ENCODE measurements at regions not wholly inside any gene's neighbourhood (a gene's known extent, or its start where the extent isn't known, plus 50 kb on each side); places are given as distances from the start of the nearest gene placed in this dataset.

DNA sequence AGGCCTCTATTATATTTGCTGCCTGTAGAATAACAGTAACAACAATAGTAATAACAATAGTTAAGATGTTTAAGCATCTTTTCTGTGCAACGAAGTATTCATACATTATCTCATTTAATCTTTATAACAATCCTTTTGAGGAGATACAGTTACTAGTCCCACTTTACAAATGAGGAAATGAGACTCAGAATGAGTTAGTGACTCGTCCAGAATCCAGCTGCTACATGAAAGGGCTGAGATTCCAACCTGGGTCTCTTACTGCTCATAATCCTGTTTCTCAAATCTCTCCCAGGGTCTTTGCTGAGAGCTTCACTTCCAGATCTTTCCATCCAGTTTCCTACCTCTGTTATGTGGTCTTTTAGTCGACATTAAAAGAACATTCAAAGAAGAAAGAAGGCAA is 173.7 kb upstream of the TMPO start:
- intact Hi-C loops (cut with micrococcal nuclease), result no loop called here

DNA sequence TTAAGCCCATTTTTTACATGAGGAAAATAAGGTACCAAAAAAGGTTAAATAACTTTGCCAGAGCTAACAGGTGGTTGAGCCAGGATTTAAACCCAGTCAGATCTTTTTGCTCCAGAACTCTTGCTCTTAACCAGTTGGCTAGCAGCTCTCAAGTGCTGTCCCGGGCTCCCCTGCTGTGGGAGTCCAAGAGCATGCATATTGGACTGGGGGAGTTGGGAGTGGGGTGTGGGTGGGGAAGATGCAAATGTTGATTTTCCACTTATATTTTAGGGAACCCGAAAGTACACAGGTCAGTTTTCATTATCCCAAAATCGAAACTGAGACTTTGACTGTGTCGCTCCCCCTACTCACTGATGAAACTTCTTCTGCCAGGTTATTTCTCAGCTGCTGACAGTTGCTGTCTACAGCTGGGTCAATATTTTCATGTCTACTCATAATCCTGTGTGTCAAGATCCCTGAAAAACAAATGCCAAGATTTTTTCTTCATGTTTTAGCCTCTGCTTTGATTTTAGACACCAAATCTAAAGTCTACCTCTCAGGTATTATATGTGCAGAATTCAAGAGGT is 172.3 kb upstream of the TMPO start:
- intact Hi-C loops (cut with micrococcal nuclease), result no loop called here

DNA sequence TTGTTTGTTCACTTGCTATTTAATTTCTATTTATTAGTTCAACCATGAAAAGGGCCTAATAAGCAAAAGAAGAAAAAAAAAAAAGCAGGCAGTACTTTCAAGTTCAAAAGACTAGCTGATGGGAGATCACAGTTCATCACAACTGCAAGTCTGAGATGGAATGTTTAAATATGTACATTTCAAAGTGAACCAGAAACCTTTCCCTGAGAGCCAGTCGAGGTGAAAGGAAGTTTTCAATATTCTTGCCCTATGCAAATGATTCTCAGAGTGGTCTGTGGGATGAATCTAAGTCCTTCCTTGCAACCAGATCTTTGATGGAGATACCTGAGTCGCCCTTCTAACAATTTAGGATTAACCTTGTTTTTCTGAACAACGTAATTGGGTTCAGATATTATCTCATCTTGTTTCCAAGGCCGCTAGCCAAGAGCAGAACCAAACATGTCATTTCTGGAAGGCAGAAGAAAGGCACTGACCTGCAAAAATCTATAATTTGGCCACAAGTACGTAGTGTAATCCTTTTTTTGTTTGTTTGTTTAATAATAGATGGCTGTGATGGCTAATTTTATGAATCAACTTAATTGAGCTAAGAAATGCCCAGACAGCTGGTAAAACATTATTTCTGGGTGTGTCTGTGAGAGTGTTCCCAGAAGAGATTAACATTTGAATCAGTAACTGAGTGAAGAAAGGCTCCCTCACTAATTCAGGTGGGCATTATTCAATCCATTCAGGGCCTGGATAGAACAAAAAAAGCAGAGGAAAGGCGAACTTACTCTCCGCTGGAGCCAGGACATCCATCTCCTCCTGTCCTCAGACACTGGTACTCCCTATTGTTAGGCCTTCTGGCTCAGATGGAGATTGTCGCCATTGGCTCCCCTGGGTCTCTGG is 171.1 kb upstream of the TMPO start:
- intact Hi-C loops (cut with micrococcal nuclease), result no loop called here

DNA sequence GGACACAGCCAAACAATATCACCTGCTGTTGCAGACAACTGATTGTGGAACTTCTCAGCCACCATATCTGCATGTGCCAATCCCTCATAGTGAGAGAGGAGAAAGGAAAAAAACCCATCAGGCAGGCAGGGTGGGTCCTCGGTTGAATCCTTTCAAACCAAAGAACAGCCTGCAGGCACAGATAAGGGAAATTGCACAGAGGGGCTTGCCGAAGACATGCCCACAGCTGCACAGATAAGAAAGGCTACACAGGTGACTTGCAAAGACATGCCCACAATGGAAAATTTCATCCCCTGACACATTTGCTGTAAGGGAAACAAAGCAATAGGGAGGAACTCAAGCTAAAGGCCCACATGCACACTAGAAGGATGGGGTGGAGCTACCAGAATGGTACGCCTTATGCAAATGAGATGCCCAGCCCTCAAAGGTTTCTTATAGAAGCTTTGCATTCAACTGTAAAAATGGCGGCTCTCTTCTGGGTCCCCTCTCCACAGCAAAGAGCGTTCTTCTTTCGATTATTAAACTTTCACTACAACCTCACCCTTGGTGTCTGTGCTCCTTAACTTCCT is 170.0 kb upstream of the TMPO start:
- intact Hi-C loops (cut with micrococcal nuclease), result no loop called here

DNA sequence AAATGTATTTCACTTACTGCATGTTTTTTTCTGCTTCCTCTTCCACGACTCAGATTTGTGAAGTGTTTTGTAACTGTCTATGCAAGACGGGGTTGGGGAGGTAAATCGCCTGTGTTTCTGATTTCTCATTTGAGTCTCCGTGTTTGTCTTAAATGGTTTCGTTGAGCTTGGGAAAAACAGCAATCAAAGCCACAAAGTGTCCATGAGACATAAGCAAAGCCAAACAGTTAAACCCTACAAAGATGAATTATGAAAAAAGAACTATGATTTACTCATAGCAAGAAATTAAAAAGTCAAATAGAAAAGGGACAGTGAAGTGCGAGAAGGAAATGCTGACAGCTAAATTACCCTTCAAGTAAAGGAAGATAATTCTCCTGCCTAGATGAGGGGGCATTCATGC is 164.3 kb upstream of the TMPO start:
- intact Hi-C loops (cut with micrococcal nuclease), result no loop called here

DNA sequence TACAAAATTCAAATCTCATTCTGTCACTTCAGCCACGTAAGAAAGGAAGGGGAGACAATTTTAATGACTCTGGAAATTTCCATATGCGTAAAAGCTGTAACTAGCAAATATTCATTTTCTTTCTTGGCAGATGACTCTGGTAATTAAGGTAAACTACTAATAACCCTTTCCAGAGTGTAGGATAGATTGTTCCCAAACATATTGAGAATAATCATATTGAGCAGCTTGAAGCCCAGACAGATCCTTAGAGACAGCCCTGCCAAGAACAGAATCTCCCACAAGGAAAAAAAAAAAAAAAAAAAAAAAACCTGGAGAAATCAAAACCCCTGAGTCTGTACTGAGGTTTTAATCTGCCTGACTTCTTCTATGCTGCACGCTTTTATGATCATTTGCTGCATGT is 163.6 kb upstream of the TMPO start:
- intact Hi-C loops (cut with micrococcal nuclease), result no loop called here

DNA sequence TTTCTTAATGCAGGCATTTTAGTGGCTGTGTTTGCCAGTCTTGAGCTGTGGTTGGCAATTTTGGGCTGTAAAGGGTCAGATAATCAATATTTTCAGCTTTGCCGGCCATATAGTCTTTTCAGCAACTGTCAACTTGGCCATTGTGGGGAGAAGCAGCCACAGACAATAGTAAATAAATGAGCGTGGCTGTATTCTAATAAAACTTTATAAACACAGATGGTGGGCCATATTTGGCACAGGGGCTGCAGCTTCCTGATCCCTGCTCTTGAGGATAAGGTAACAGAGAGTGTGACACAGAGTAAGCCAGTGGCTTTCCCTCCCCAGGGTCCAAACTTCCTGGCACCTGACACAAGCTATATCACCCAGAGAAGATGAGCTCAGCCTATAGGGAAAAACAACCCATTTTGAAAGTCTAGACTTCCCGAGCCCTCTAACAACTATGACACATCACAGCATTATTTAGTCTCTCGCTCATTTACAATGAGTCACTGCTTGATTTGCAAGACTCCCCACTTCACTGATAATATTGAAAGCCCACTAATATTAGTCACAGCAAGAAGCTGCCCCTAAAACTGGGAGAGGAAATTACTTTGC is 163.1 kb upstream of the TMPO start:
- intact Hi-C loops (cut with micrococcal nuclease), result no loop called here

DNA sequence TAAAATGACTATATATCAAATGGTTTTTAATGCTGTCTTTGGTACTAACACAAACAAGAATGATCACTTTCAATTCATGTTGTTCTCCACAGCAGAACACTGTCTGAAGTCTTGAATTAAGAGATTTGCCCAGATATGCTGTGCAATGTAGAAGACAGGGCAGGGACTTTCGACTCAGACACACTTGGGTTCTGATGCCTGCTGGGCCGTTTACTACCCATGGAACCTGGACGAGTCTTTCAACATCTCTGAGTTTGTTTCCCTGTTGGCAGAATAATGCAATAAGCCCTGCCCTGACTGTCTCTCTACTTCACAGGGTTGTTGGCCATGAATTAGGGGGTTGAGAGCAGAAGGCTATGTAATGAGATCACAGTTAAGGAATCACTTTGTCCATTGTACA is 162.6 kb upstream of the TMPO start:
- intact Hi-C loops (cut with micrococcal nuclease), result no loop called here

DNA sequence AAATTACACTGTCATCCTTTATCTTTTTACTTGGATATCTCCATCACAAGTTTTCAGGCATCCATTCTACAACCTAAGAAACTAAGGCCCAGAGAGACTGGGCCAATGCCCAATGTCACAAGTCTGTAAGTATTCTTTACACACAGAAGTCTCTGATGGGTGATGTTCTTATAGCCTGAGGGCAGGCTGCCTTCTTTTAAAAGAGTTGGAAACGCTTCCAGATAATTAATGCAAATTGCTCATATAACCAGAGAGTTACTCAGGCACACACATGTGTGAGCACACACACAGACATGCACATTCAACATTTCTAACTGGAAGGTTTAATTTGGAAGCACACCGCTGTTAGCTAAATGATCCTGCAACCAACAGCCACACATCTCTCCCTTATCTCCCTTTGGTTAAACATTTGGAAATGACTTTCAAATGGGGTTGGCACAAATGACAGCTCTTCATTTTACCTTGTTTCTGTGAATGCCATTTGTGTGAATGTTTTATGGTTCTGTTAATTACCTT is 160.8 kb upstream of the TMPO start:
- intact Hi-C loops (cut with micrococcal nuclease), result no loop called here

DNA sequence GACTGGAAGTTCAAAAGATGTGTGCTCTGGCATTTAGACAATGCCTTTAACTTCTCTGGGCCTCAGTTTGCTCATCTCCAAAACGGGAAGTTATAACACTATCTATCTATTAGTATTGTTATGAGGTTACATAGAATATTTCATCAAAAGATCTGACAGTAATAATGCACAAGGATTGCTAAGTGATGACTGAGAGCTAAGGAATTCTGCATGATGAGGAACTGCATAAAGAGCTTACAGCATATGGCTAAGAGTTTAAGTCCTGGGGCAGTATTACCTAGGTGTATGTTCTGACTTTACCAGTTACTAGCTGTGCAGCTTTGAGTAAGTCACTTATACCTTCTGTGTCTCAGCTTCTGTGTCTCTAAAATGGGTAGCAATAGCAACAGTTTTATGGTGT is 160.1 kb upstream of the TMPO start:
- intact Hi-C loops (cut with micrococcal nuclease), result no loop called here

DNA sequence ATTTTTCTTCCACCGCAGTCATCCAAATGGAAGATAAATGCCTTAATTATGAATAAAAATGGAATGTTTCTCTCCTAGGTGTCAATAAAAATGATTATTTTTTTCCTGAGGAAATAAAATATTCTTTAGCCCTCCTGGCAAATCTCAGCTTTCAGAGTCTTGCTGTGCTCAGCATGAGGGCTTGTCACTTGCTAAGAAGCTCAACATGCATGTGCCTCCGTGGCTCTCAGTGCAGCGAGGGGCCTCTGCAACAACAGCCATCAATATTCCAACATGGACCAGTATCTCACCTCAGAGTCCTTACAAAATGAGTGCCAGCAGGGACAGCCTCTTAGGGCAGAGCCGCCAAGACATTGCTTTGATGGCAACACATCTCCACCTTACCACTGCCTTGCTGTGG is 159.5 kb upstream of the TMPO start:
- intact Hi-C loops (cut with micrococcal nuclease), result no loop called here

DNA sequence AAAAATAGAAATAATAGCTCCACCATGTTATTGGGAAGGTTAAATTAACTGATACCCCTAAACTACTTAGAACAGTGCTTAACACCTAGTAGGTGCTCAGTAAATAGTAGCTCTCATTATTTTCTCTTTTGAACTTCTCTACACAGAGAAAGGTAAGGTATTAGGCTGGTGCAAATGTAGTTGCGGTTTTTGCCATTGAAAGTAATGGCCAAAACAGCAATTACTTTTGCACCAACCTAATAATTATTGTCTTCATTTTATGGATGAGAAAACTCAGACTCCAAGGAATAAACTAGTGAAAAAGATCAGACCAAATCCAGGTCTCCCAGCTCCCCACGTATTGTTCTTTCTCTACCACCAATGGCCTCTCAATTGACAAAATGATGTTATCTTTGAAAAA is 157.2 kb upstream of the TMPO start:
- intact Hi-C loops (cut with micrococcal nuclease), result no loop called here

DNA sequence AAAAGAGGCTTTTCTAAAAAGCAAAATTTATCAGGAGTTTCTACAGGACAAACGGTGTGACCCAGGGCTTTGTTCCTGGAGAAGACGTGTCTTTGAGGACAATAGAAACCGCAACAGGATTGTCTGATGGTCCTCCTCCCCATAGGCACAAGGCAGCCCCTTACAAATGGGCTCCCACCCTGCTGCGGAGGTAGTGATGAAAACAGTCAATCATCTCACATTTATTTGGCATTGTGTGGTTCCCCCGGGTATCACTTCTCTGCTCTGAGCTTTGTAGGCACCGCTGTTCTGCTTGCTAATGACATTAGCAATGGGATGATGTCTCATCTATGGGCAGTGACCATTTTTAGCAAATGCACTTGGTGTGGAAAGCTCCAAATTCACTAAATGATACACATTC is 155.5 kb upstream of the TMPO start:
- intact Hi-C loops (cut with micrococcal nuclease), result no loop called here

DNA sequence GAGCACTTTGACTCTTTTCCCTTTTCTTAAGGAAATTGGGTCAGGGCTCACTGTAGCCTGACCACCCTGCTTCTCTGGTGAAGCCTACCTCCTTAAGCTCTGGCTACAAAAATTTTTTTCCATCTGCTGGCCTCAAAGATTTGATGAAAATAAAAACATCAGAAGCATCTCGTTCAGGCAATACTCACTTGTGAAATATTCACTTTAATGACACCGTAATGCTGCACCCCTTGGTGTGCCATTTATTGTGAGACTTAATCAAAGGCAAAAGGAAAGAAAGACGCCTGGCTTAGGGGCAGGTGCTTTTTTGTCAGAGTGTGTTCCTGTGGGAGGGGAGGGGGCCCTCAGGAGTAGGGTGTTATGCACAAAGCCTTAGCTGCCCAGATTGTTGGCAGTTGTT is 155.0 kb upstream of the TMPO start:
- intact Hi-C loops (cut with micrococcal nuclease), result no loop called here

DNA sequence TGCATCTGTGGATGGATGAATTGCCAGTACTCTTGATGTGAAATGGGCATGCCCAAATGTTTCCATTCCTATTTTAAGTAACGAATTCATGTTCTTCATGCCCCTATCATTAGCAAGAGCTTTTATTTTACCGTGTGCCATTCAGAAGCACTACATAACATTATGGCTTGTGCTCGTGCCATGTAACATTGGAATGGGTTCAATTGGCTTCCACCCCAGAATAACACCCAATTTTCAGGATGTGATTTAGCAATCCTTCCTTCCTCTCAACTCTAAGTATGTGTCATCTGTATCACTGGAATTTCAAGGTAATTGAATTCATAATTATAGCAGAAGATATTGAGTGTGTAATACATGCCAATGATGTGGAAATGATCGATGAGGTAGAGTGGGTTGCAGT is 145.8 kb upstream of the TMPO start:
- intact Hi-C loops (cut with micrococcal nuclease), result no loop called here

DNA sequence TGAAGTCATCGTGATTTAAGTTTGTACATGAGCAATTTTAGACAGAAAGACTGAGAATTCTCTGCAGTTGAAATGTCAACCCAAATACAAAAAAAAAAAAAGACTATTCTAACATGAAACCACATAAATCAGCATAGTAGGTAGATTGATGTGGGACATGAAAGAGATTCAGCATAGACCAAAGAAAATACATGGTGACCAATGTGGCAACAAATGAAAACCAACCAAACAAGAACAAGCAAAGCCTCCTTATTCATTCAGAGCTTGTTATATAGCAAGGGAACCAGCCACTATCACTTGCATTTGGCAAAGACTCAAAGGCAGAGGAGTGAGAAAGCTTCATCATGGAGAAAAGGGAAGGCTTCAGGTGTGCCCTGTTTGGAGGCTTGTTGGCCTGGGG is 144.4 kb upstream of the TMPO start:
- intact Hi-C loops (cut with micrococcal nuclease), result loop anchor here (5.0 to 10.0 kb wide), 2 partner anchors 1086 to 1384 kb away; no protein-coding TSS in a partner anchor

DNA sequence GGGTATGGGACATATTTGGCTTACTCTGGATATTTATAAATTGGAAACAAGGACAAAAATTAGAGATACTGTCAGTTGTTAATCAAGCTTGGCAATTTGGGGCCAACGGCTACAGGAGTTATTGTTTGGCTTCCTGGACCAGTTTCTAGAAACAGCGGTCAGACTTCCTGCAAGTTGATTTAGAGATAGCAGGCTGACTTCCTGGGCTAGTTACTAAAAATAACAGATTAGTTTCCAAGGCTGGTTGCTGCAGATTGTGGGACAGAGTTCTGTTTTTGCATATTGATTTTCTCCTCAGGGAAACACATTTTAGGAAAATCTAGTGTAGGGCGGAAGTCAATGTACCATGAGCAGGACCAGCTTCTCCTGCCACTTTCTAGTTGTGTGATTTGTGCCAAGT is 144.0 kb upstream of the TMPO start:
- intact Hi-C loops (cut with micrococcal nuclease), result loop anchor here (5.0 to 10.0 kb wide), 2 partner anchors 1087 to 1384 kb away; no protein-coding TSS in a partner anchor

DNA sequence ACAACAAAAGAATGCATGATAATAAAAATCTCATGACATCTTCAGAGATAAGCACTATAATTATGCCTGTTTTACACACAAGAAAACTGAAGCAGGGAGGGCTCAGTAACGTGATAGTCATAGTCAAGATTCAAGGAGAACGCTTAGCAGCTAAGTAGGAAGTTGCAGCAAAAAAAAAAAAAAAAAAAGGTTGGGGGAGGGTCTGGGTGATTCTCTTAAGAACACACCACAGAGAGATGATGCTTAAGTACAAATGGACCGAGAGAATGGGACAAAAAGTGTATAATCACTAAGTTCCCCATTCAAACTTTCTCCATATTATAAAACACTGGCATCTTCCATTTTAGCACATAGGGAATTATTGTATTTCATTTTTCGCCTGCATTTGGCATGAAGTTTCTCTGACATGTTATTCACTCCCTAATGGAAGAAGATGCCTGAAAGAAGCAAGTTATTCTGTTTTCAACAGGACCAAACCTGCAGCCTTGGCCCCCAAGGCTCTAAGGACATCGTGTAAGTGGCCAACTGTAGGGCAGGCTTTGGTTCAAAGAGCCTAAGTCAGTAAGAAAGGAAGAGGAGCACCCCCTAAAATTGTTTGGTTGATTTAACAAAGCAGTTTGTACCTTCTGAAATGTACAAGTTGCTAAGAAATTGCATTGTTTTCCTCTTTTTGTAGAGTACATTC is 142.9 kb upstream of the TMPO start:
- intact Hi-C loops (cut with micrococcal nuclease), result loop anchor here (1.0 to 10.0 kb wide), 6 partner anchors 24 to 1794 kb away; no protein-coding TSS in a partner anchor

DNA sequence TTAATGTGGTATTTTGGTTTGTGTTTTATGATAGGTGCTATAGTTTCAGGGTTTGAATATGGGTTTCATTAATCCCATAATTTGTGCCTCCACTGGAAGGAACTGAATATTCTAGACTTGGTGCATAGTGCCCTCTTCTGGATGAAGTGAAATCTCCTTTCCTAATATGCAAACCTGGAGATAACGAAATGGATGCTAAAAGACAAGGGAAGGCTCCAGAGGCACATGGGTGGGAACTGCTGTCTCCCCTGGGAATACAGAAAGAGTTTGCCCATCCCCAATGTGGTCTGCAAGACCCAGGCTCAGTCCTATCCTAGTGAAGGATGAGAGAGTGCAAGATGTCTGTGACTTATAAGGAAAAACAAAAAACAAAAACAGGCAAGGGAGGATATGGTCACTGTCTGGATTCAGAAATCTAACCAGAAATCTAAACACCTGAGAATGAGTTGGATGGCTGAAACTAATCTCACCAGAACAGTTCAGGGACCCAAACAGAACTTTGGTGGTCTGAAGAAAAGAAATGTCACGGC is 142.3 kb upstream of the TMPO start:
- intact Hi-C loops (cut with micrococcal nuclease), result loop anchor here (1.0 to 10.0 kb wide), 6 partner anchors 24 to 1794 kb away; no protein-coding TSS in a partner anchor

DNA sequence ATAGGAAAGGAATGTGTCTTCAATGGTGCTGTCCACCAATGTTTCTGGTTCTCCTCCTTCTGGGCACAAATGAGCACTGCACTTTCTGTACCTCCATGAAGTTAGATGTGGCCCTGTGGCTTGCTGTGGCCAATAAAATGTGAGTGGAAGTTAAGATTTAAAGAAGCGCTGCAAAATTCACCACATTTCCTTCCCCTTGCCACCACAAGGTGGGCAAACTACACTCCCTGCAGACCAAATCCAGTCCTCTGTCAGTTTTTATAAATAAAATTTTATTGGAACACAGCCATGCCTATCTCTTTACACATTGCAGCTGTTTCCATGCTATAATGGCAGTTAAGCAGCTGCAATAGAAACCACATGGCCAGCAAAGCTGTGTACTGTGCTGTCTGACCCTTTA is 141.4 kb upstream of the TMPO start:
- intact Hi-C loops (cut with micrococcal nuclease), result loop anchor here (5.0 to 10.0 kb wide), 2 partner anchors 1089 to 1387 kb away; no protein-coding TSS in a partner anchor

DNA sequence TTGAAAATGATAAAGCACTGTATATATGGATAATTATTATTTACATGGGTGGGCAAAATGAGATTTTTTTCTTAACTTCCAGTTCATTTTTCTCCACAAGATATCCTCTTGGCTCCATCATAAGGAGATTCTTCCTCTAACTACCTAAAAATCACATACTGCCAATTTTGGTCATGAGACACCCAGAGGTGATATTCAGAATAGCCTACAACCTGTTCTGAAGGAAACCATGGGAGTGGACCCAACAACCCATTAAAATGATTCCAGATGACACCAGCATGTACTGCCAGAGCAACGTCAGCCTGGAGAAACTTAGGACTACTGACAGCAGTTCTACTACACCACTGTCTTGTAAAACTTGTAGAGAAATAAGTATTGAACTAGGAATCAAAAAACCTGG is 136.3 kb upstream of the TMPO start:
- intact Hi-C loops (cut with micrococcal nuclease), result loop anchor here (10.0 kb wide), 1 partner anchor 1094 kb away; no protein-coding TSS in a partner anchor
